ENCODE measurements at regions not wholly inside any gene's neighbourhood (a gene's known extent, or its start where the extent isn't known, plus 50 kb on each side); places are given as distances from the start of the nearest gene placed in this dataset.
A peak's percentile ranks its signal among the peaks of the same experiment; 100 is the strongest.

DNA sequence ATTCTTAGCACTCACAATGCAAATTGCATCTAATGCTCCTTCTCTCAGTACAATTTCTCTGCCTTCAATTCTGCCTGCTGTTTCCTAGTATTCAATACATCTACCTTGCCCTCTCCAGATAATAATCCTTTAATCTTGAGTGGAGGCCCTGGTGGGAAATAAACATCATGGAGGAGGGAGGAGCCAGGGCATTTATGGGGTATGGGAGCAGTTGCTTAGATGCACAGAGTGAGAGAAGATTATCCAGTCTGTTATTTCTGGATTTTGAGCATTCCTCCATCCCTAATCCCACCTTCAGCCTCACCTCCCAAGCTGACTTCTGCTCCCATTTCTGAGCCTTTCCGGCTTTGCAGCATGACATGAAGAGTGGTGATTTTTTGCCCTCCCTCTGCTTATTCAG is 127.9 kb upstream of the PPP3CA start:
- Histone ChIP-seq H3K4me1 (ENCODE audit: insufficient read depth) (no peaks in the 10 kb centered on the region), H3K27ac (ENCODE audit: low read depth) (no peak overlapping the region), H3K36me3 (ENCODE audit: insufficient read depth) (no peaks in the 10 kb centered on the region), H3K4me3 (ENCODE audit: low read depth, low read length) (no peak overlapping the region)
- WGBS, result 62% methylated on average over 1 of the region's 1 CpG
- no peak for DNase-seq (ENCODE audit: extremely low spot score)

DNA sequence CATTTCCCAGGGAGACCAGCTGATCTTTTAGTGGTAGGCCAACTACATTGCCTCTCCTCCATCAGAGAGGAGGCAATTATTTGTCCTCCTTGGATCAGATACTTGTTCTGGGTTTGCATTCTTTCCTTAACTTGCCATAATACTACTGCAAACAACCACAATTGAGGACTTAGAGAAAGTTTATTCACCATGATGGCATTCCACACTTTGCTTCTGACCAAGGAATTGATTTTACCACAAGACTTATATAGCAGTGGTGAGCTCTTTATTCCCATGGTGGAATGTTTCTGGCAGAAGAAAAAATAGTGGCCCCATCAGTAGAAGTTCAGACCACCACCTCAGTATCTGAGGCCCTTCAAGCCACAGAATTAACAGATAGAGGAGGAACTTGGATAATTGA is 123.9 kb upstream of the PPP3CA start:
- no peaks in the 10 kb centered on the region for H3K36me3 ChIP-seq (ENCODE audit: insufficient read depth)
- no peak overlapping the region for H3K27ac ChIP-seq (ENCODE audit: low read depth)
- DNase-seq (ENCODE audit: extremely low spot score), result no peak
- no peaks in the 10 kb centered on the region for H3K4me1 ChIP-seq (ENCODE audit: insufficient read depth)
- H3K4me3 ChIP-seq (ENCODE audit: low read depth, low read length), result no peak overlapping the region

DNA sequence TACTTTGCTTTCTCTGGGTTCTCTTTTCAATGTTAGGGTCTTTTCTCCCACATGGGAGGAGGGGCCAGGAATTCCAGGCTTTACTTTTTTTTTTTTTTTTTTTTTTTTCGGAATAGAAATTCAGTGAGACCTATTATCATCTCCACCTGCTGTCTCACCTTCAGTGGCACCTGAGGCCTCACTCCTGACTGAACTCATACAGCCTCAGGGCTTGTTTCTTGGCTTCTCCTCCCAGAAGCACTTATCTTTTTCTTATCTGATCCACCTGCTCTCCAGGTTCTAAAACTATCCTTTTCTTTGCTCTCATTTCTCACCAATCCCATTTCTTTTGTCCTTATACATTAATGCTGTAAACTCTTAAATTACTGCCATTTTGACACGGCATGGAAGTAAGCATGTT is 117.3 kb upstream of the PPP3CA start:
- H3K4me1 ChIP-seq (ENCODE audit: insufficient read depth), result no peaks in the 10 kb centered on the region
- no peak overlapping the region for H3K4me3 ChIP-seq (ENCODE audit: low read depth, low read length)
- WGBS, result 30% methylated on average over 2 of the region's 2 CpGs
- no peak for DNase-seq (ENCODE audit: extremely low spot score)
- H3K27ac ChIP-seq (ENCODE audit: low read depth), result no peak overlapping the region
- no peaks in the 10 kb centered on the region for H3K36me3 ChIP-seq (ENCODE audit: insufficient read depth)

DNA sequence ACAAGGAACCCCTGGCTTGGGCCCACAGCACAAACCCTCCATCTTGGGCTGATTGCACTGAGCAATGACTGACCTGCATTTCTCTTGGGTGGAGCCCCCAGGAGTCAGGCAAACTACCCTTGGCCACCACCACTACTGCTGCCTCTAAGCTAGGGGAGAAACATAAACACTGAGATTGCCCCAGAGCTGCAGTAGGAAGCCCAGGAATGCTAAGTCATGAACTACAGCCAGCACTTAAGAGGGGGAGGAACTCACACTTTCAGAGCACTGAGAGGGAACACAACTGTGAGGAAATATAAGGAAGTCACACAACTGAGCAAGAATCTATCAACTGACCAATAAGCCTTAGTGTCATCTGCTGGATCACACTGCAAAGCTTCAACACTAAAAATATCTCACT is 111.6 kb upstream of the PPP3CA start:
- no peak for DNase-seq (ENCODE audit: extremely low spot score)
- H3K4me3 ChIP-seq (ENCODE audit: low read depth, low read length), result no peak overlapping the region
- no peak overlapping the region for H3K27ac ChIP-seq (ENCODE audit: low read depth)
- no peaks in the 10 kb centered on the region for H3K36me3 ChIP-seq (ENCODE audit: insufficient read depth)
- no peaks in the 10 kb centered on the region for H3K4me1 ChIP-seq (ENCODE audit: insufficient read depth)

DNA sequence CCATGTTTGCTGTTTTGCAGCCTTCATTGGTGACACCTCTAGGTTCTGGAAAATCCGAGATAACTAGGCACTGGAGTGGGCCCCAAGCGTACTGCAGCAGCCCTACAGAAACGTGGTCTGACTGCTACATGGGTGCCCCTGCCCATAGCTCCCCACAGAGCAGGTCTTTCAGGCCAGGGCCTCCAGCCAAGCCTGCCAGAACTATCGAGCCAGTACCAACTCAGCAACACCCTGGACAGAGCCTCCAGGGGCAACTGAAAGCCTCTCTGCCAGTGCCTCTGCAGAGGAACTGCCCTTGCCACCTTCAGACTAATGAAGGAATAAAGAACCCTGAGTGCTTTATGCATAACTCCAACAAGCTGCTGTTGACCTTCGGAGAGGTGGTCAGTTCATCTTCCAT is 111.1 kb upstream of the PPP3CA start:
- no peak for DNase-seq (ENCODE audit: extremely low spot score)
- H3K4me1 ChIP-seq (ENCODE audit: insufficient read depth), result no peaks in the 10 kb centered on the region
- H3K27ac ChIP-seq (ENCODE audit: low read depth), result no peak overlapping the region
- no peak overlapping the region for H3K4me3 ChIP-seq (ENCODE audit: low read depth, low read length)
- 89% methylated on average over 5 of the region's 5 CpGs for WGBS
- no peaks in the 10 kb centered on the region for H3K36me3 ChIP-seq (ENCODE audit: insufficient read depth)

DNA sequence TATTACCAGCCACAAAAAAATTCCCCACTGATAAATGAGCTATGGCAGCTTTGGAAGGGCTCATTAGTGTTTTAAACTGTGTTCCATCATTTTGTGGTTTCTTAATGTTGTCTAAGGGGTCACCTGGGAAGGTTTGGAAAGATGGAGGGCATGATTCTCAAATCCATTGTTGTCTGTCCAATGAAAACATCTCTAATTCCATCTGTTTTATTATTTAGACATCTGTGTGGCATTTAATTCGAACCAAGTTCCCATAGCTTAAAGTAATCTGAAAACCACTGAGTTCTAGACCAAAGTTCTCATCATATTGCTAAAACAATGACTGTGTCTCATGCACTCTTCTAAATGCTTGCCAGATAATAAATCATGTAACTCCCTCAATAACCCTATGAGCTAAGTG is 103.8 kb upstream of the PPP3CA start:
- DNase-seq (ENCODE audit: extremely low spot score), result no peak
- H3K4me3 ChIP-seq (ENCODE audit: low read depth, low read length), result no peak overlapping the region
- H3K27ac ChIP-seq (ENCODE audit: low read depth), result no peak overlapping the region
- no peaks in the 10 kb centered on the region for H3K4me1 ChIP-seq (ENCODE audit: insufficient read depth)
- WGBS, result 72% methylated on average over 1 of the region's 1 CpG
- H3K36me3 ChIP-seq (ENCODE audit: insufficient read depth), result no peaks in the 10 kb centered on the region

DNA sequence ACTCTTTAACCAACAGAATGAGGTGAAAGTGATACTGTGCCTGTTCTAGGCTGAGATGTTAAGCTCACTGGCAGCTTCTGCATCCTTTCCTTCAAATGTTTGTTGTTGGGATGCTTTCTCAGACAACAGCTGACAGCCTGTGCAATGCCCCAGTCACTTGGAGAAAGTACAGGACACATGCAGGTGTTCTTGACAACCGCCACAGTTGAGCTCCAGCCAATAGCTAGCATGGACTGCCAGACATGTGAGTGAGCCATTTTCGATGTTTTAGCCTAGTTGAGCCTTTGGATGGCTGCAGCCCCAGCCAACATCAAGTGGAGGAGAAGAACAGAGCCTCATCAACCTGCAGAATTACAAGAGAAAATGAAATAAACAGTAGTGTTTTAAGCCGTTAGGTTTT is 94.1 kb upstream of the PPP3CA start:
- Histone ChIP-seq H3K27ac (ENCODE audit: low read depth) (no peak overlapping the region), H3K4me3 (ENCODE audit: low read depth, low read length) (no peak overlapping the region), H3K4me1 (ENCODE audit: insufficient read depth) (no peaks in the 10 kb centered on the region), H3K36me3 (ENCODE audit: insufficient read depth) (no peaks in the 10 kb centered on the region)
- WGBS, result 79% methylated on average over 3 of the region's 3 CpGs
- DNase-seq (ENCODE audit: extremely low spot score), result no peak

DNA sequence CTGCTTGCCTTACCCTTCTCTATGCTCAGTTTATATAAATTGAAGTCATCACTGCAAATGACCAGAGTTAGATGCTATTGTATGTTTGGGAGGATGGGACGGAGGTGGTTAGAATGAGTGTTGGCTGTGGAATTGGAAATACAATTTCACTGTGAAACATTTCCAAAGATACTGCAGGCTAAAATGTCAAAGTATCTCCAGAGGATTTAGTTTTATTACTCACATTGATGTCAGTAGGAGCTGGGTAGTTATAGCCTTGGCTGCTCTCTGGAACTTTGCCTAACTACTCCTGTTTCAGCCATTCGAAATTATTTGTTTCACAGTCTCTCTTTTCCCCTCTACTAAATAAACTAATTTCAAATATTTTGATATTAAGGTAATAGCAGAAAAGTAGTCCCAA is 92.6 kb upstream of the PPP3CA start:
- H3K27ac ChIP-seq (ENCODE audit: low read depth), result no peak overlapping the region
- DNase-seq (ENCODE audit: extremely low spot score), result no peak
- H3K4me1 ChIP-seq (ENCODE audit: insufficient read depth), result no peaks in the 10 kb centered on the region
- WGBS, result 24% methylated on average over 2 of the region's 2 CpGs
- no peaks in the 10 kb centered on the region for H3K36me3 ChIP-seq (ENCODE audit: insufficient read depth)
- H3K4me3 ChIP-seq (ENCODE audit: low read depth, low read length), result no peak overlapping the region

DNA sequence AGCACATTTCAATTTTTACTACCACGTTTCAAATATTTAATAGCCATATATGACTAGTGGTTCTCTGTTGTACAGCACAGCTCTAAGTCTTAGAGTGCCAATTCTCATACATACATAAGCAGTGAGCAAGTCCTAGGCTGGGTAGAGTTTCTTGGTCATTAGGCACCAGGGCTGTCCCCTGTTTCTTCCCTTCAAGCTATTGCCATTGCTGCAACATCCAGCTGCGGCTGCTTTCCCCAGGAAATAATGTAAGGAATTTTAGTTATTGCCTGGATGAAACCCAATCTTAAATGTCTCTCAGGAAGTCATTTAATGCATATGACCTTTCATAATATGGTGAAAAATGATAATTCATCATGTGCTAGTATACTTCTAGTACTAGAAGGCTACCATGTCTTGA is 74.1 kb upstream of the PPP3CA start:
- DNase-seq (ENCODE audit: extremely low spot score), result no peak
- Histone ChIP-seq H3K4me3 (ENCODE audit: low read depth, low read length) (no peak overlapping the region), H3K36me3 (ENCODE audit: insufficient read depth) (no peaks in the 10 kb centered on the region), H3K4me1 (ENCODE audit: insufficient read depth) (no peaks in the 10 kb centered on the region), H3K27ac (ENCODE audit: low read depth) (no peak overlapping the region)
- 55% methylated on average over 2 of the region's 2 CpGs for WGBS

DNA sequence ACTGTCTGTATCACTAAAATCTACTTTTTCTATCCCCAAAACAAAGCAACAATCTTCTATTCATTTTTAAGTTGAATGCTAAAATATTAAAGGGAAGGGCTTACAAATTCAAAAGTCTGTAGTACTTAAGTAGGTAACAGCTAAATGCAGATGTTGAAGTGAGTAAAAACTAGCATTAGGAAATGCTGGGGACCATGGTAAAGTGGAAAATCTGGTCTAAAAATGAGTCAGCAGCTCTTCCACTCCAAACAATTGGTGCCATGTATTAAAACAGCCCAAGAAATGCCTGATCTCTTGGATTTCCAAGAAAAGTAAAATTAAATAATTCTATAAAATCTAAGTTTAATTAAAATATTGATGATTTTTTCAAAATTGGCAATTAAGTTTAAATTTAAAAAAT is 73.3 kb upstream of the PPP3CA start:
- no peak overlapping the region for H3K27ac ChIP-seq (ENCODE audit: low read depth)
- no peaks in the 10 kb centered on the region for H3K4me1 ChIP-seq (ENCODE audit: insufficient read depth)
- DNase-seq (ENCODE audit: extremely low spot score), result no peak
- no peaks in the 10 kb centered on the region for H3K36me3 ChIP-seq (ENCODE audit: insufficient read depth)
- H3K4me3 ChIP-seq (ENCODE audit: low read depth, low read length), result no peak overlapping the region

DNA sequence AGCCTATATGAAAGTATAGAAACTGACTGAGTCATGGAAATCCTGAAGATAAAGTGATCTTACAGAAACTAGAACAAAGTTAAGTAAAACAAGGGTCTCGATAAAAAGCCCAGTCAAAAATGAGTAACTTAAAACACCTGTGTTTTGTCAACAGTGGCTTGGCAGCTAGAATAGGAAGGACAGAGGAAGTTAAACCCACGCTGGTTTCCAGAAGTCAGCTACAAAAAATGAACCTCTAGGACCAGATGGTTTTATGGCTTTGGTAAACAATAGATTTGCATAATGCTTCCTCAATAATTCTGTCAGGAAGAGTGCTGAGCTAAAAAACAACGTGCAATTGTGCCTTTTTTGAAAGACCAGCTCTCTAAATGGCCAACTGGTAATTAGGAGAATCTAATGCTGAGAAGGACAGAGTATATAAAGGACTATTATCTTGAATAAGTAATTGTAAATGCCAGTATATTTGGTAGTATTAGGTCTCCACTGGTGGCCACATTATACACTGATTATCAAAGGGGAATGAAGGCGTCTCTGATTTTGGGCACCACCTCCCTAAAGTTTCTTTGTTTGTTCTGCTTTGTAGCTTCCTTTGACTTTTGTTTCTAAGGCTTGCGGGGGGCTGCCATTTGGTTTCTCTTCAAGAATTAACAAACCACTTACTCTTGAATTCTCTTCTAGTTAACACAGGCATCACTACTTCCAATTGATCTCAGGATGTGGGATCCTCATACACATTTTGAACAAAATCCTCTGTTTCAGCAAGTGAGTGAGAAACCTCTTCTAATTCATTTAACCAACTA is 72.2 kb upstream of the PPP3CA start:
- Histone ChIP-seq H3K4me3 (ENCODE audit: low read depth, low read length) (no peak overlapping the region), H3K27ac (ENCODE audit: low read depth) (no peak overlapping the region), H3K4me1 (ENCODE audit: insufficient read depth) (no peaks in the 10 kb centered on the region), H3K36me3 (ENCODE audit: insufficient read depth) (no peaks in the 10 kb centered on the region)
- peak; percentile 14 for DNase-seq (ENCODE audit: extremely low spot score)
- WGBS, result 28% methylated on average over 5 of the region's 5 CpGs

DNA sequence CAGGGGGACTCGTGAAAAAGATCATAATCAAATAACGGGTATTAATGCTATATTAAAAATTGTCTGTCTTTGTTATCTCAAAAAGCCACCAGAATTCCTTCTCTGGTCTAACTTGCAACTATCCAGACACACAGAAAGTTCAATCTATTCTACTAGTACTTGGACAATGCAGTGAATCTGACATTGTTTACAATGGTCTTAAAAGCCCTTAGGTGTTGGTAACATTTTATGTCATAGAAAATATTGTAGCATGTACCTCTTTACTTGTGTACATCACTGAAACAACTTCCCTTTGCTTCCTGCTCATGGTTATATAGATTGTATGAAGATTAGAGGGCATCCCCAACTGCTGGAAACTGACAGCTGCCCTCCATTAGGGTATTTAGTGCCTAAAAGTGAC is 71.1 kb upstream of the PPP3CA start:
- H3K27ac ChIP-seq (ENCODE audit: low read depth), result no peak overlapping the region
- H3K36me3 ChIP-seq (ENCODE audit: insufficient read depth), result no peaks in the 10 kb centered on the region
- WGBS, result 59% methylated on average over 2 of the region's 2 CpGs
- no peak overlapping the region for H3K4me3 ChIP-seq (ENCODE audit: low read depth, low read length)
- DNase-seq (ENCODE audit: extremely low spot score), result no peak
- H3K4me1 ChIP-seq (ENCODE audit: insufficient read depth), result no peaks in the 10 kb centered on the region

DNA sequence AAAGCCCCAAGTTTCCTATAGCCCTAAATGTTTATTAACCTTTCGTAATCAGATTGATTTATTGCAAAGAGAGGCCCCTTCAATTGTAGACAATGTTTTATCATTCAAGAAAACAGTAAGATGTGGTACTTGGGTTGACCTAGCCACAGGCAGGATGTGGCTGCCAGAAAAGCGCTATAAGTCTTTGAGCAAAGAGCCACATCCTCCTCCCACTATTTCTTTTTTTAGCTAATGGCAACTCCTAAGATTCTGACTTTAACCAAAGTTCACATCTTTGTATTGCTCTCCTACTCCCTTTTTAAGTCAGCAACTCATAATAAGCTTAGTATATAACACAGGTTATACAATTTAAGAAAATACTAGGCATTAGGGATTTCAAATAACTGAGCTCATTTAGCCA is 70.7 kb upstream of the PPP3CA start:
- 76% methylated on average over 2 of the region's 2 CpGs for WGBS

DNA sequence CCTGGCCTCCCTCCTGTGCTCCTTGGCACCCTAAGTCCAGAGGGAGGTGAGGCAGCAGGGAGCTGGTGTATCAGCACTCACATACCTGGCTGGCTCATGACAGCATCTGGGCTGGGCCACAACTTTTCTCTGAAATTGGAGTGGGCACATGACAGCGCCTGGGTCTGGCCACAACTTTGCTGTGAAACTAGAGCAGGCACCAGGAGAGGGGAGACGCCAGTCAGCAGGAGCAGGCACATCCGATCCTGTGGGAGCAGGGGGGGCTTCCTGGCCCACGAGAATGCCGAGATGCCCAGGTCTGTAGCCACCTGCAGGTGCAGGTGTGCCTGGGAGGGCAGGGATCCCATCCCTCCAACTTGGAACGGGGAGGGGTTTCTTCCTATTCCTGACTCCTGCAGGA is 69.7 kb upstream of the PPP3CA start:
- Histone ChIP-seq H3K27ac (ENCODE audit: low read depth) (no peak overlapping the region), H3K36me3 (ENCODE audit: insufficient read depth) (no peaks in the 10 kb centered on the region), H3K4me1 (ENCODE audit: insufficient read depth) (no peaks in the 10 kb centered on the region), H3K4me3 (ENCODE audit: low read depth, low read length) (no peak overlapping the region)
- no peak for DNase-seq (ENCODE audit: extremely low spot score)
- WGBS, result 87% methylated on average over 6 of the region's 6 CpGs

More for the DNA sequence above, 70.7 kb upstream of the PPP3CA start:
- H3K4me1 ChIP-seq (ENCODE audit: insufficient read depth), result no peaks in the 10 kb centered on the region
- no peaks in the 10 kb centered on the region for H3K36me3 ChIP-seq (ENCODE audit: insufficient read depth)
- no peak overlapping the region for H3K27ac ChIP-seq (ENCODE audit: low read depth)
- DNase-seq (ENCODE audit: extremely low spot score), result no peak
- no peak overlapping the region for H3K4me3 ChIP-seq (ENCODE audit: low read depth, low read length)

DNA sequence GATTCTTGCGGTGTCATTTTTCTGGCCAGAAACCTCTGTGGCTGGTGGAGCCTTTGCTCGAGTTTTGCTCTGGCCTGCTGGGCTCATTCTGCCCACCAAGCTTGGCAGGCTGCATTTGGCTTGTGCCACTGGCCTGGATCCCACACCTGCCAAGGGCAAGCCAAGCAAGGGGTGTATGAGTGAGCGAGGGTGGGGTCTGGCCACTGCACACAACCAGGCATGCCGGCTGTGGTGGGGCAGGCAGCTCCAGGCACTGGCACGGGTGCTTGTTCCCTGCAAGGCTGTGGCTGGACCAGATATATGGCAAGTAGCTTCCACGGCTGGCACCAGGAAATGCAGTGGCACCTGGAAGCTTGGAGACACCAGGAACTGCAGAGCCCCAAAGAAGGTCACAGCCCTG is 68.6 kb upstream of the PPP3CA start:
- no peak for DNase-seq (ENCODE audit: extremely low spot score)
- no peaks in the 10 kb centered on the region for H3K36me3 ChIP-seq (ENCODE audit: insufficient read depth)
- 91% methylated on average over 6 of the region's 6 CpGs for WGBS
- H3K4me1 ChIP-seq (ENCODE audit: insufficient read depth), result no peaks in the 10 kb centered on the region
- no peak overlapping the region for H3K4me3 ChIP-seq (ENCODE audit: low read depth, low read length)
- no peak overlapping the region for H3K27ac ChIP-seq (ENCODE audit: low read depth)

All from urinary bladder (tissue), 3 donors.